GM19023 (cell line): ENCODE measurements at regions not wholly inside any gene's neighbourhood (a gene's known extent, or its start where the extent isn't known, plus 50 kb on each side); places are given as distances from the start of the nearest gene placed in this dataset.
"Not testable (repeated sequence)": the region's sequence is repeated elsewhere in the genome, so short reads cannot be mapped to it uniquely, and the experiment has no call there.

Experiments
- ATAC-seq: cut with Tn5 transposase; IDR thresholded peaks from one replicate; pipeline ENCODE4 v1.9.1; 2021; ENCODE audit warnings: mild to moderate bottlenecking, moderate library complexity; ENCODE audit not compliant: unreplicated experiment

- ATAC-seq = no peak
Observed at GRCh38 chr5:145467446-145467845, 367.7 kb downstream of the PRELID2 start.

DNA sequence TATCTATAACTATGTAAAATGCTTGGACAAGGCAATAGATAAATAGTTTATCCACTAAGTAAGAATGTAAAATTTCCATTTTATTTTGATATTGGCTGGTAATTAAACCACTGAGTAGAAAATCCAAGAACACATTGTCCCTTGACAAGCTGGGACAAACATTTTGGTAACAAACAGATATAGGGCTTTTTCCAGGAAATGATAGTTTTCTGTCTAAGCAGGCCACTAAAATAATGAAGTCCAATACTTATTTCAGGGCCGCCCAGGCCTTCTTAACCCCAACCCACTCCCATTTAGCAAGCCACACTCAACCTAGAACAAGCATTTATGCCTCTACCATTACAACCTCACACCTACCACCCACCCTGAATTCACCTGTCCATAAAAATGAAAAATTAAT, 368.6 kb downstream of the PRELID2 start:
- ATAC-seq = no peak

DNA sequence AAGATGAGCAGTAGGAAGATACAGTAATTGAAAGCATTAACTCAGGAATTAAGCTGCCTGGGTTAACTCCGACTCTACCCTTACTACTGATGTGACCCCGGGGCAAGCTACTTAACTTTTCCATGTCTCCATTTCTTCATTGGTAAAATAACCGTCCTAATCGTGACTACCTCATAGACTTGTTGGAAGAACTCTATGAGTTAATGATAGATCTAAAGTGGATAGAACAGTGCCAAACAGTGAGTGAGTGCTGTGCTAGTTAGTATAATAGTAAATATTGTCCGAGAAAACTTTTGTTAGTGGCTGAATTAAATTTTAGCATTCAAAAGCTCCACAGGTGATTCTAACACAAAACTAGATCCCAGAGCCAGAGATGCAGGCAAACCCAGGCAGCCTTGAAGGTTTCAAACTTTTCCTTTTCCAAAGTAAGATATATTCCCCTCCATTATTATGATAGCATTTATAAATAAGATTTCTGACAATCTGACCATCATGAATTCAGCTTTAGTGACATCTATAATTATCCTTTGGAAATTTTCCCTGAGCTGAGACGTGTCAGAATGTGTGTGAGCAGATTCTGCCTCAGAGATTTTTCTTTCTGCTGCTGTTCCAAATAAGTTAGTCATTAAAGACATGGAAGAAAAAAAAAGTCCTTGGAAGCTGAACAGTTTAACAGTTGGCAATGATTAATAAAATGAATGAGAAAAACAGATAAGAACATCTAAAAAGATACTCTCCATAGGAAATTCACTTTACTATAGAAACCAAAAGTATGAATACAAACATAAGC, 369.5 kb downstream of the PRELID2 start:
- ATAC-seq = no peak

DNA sequence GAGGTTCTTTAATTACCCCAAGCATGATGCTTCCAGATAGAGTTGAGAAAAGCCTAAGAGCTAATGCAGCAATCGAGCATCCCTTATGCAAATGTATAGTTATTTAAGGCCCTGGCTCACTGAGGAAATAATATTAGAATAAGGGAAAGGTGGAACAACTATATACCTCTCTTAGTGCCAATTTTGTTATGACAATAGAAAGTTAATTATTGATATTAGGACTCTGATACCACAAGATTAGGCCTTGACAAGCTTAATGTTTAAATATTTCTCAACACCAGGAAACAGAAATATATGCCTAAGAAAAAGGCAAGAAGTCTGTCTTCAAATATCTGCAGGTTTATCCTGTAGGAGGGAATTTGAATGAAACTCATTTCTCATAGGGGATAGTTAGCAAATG, 371.0 kb downstream of the PRELID2 start:
- ATAC-seq = no peak

- ATAC-seq = no peak
Observed at GRCh38 chr5:145463634-145464033, 371.5 kb downstream of the PRELID2 start.

DNA sequence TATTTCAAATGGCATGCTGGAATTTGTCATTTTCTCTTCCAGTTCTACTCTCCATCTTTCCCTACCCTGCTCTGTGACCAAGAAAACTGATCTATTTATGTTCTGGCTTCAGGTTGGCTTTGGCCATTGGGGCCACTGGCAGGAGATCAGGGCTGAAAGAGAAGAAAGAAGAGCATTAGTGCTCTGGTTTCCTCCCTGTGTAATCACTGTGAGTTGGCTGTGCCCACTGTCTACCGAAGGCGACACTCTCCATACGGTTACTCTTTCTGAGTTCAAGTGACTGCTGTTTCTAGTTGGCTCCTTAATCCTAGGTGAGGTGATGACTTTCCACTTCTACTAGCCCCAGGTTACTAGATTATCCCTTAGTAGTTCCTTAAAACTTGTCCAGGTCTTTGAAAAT, 372.6 kb downstream of the PRELID2 start:
- no peak for ATAC-seq

DNA sequence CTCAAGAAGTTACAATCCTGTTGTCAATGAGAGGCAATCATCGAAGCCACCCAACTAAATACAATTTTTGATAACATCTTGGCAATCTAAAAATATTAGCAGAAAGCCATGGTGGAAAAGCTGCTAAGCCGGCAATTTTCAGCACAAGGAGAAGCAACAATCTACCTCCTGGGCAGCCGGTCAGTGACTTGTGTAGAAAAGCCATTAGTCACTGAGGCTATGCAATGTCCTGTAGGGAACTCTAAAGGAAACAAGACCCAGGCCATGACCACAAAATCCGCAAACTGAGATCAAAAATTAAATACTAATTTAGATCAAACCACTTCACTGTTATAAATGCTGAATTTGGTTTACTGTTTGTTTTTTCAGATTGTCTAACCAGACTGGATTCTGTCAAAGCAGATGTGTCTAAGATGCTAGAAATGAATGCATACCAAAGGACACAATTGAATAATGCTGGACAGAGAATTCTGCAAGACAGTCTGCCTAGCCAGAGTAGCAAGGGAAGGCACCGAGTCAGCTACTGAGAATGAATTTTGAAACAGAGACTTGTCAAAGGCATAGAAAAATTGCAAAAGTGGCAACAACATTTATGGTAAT, 384.8 kb downstream of the PRELID2 start:
- no peak for ATAC-seq

- no peak for ATAC-seq
Observed at GRCh38 chr5:145449794-145450193, 385.3 kb downstream of the PRELID2 start.

GRCh38 chr5:145446875-145447274, 388.3 kb downstream of the PRELID2 start:
- ATAC-seq = not testable (repeated sequence)

GRCh38 chr5:145446412-145446811, 388.7 kb downstream of the PRELID2 start:
- no peak for ATAC-seq

DNA sequence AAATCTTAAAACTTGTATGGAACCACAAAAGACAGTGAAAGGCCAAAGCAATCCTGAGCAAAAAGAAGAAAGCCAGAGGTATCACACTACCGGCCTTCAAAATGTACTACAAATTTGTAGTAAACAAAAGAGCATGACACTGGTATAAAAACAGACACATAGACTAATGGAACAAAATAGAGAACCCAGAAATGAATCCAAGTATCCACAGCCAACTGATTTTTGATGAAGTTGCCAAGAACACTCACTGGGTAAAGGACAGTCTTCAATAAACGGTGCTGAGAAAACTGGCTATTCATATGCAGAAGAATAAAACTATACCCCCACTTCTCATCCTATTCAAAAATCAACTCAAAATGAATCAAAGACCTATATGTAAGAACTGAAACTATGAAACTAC, 390.1 kb downstream of the PRELID2 start:
- no peak for ATAC-seq

GRCh38 chr5:145443964-145444363, 391.2 kb downstream of the PRELID2 start:
- no peak for ATAC-seq

DNA sequence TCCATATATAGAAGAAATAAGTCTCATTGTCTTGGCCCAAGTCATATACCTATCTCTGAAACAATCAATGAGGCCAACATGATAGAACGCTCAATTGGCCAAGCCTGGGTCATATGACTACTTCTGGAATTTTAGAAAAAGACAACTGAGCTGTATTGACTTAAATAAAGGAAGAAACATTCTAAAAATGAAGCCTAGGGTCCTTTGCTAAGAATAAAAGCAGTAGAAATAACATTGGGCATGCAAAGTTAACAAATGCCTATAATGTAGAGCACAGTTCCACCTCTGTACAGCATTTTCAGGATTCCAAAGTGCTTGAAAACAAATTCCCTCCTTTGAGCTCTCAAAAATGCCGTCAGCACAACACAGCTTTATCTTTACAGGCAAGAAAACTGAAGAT, 391.8 kb downstream of the PRELID2 start:
- no peak for ATAC-seq

DNA sequence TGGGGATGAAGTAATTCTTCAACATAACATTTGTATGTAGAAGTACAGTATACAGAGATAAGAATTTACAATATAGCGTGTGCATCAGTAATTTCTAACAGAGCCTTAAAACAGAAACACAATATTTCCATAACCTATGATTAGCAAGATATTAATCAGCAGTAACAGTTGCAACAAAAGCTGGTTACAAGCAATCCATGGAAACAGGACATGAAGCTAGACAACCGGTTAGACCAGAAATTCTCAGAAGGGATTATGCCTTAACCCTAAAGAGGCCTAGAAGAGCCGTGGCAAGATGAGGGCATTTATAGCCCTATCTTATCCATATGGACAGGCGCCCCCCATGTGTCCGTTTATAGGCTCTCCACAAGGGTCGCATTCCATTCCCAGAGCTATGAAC, 392.5 kb downstream of the PRELID2 start:
- ATAC-seq = not testable (repeated sequence)

DNA sequence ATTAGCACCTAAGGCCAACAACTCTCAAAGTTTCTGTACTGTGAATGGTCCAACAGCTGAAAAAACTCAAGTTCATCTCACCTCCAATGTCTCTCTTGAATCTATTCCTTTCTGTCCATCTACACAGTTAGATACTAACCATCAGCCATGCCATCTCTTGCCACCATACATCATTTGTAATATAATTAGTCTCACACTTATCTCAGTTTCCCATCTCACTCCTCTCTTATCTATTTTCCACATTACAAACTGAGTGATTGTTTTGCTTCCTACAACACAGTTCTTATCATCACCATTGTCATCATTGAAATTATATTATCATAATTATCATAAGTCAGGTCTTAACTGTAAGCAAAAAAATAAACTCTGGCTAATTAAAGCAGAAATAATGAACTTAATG, 393.9 kb downstream of the PRELID2 start:
- no peak for ATAC-seq

DNA sequence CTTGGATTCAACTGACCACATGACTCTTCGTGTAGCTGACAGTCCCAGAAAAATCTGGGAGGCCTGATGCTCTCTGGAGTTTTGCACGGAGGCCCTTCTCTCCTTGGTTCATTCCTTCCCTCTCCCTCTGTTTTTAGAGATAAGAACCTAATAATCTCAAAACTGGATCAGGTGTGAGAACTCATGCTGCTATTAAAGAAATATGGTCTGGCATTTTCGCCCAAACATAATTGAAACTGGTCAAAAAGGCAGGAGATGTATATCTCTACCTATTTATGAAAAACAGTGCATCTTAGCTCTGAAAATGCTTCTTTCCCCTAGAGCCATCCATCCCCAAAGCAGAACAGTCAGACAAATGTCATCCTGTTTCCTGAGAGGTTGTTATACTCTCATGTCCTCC, 397.5 kb downstream of the PRELID2 start:
- no peak for ATAC-seq

- no peak for ATAC-seq
Observed at GRCh38 chr5:145433077-145433476, 402.1 kb downstream of the PRELID2 start.

- no peak for ATAC-seq
Observed at GRCh38 chr5:145429170-145429569, 406.0 kb downstream of the PRELID2 start.

DNA sequence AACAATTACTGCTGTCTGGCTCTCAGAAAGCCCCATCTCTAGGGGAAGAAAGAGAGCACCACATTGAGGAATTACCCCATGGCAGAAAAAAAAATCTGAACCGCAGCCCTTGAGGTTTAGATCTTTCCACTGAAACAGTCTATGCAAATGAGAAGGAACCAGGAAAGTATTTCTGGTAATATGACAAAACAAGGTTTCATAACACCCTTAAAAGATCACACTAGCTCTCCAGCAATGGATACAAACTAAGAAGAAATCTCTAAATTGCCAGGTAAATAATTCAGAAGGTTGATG, 427.1 kb downstream of the PRELID2 start:
- peak; percentile 60 for ATAC-seq

GRCh38 chr5:145407300-145408047, 427.7 kb downstream of the PRELID2 start:
- ATAC-seq = peak; percentile 58

DNA sequence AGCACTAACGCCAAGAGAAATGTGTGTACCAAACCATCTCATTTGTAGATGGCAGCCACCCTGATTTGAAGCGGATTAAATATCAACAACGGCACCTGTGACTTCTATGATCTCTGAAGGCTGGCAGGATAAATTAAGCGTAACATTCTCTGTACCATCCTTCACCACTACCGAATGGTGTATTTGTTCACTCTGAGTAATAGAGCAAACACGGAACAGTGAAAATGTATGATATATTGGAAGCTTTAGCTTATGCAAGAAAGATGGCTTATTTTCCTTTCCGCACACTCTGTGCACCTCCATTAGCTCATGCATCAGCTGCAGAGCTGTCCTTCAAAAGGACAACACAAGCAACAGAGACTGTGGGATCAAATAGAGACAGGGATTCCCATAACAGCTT, 431.1 kb downstream of the PRELID2 start:
- ATAC-seq = no peak

- ATAC-seq = no peak
Observed at GRCh38 chr5:145396888-145397287, 438.3 kb downstream of the PRELID2 start.
